ENCODE measurements at regions not wholly inside any gene's neighbourhood (a gene's known extent, or its start where the extent isn't known, plus 50 kb on each side); places are given as distances from the start of the nearest gene placed in this dataset.
"Not testable (repeated sequence)": the region's sequence is repeated elsewhere in the genome, so short reads cannot be mapped to it uniquely, and the experiment has no call there.

GRCh38 chr6:86686496-86686895 lies 250.8 kb upstream of the HTR1E start:
- no peak overlapping the region for H3K27ac ChIP-seq
- TF ChIP-seq CTCF (IDR thresholded peaks at IDR 0.05) (no peak), POLR2A (IDR thresholded peaks at IDR 0.05) (no peak)
- intact Hi-C loops (cut with DNase I) = no loop called here

GRCh38 chr6:86685230-86685797 lies 252.0 kb upstream of the HTR1E start:
- H3K4me3 ChIP-seq = no peak overlapping the region
- ATAC-seq (no peak), DNase-seq (no peak)
- no peak for TF ChIP-seq POLR2A (IDR thresholded peaks at IDR 0.05)
- no peak for TF ChIP-seq CTCF (IDR thresholded peaks at IDR 0.05)
- no peak overlapping the region for H3K27ac ChIP-seq
- H3K4me1 ChIP-seq = no peaks in the 10 kb centered on the region
- no peaks in the 10 kb centered on the region for H3K36me3 ChIP-seq (replicated peaks in 1 of 2; ENCODE audit: insufficient read depth in 1 of 2, low read depth in 2 of 2)
- intact Hi-C loops (cut with DNase I) = no loop called here
- WGBS, 2 donors = 49 to 51% methylated on average over 3 of the region's 3 CpGs
- no peaks in the 10 kb centered on the region for H3K27me3 ChIP-seq
- no peaks in the 10 kb centered on the region for H3K9me3 ChIP-seq

More at GRCh38 chr6:86686496-86686895, 250.8 kb upstream of the HTR1E start:
- Histone ChIP-seq H3K4me1 (no peaks in the 10 kb centered on the region), H3K36me3 (replicated peaks in 1 of 2; ENCODE audit: insufficient read depth in 1 of 2, low read depth in 2 of 2) (no peaks in the 10 kb centered on the region), H3K9me3 (no peaks in the 10 kb centered on the region), H3K4me3 (no peak overlapping the region), H3K27me3 (no peaks in the 10 kb centered on the region)
- WGBS, 2 donors = 62 to 79% methylated on average over 1 of the region's 1 CpG
- no peak for ATAC-seq
- no peak for DNase-seq

- no peaks in the 10 kb centered on the region for H3K9me3 ChIP-seq
- WGBS, 2 donors = 38 to 39% methylated on average over 1 of the region's 1 CpG
- H3K27ac ChIP-seq = no peak overlapping the region
- no peak overlapping the region for H3K4me3 ChIP-seq
- no peaks in the 10 kb centered on the region for H3K36me3 ChIP-seq (replicated peaks in 1 of 2; ENCODE audit: insufficient read depth in 1 of 2, low read depth in 2 of 2)
- H3K27me3 ChIP-seq = no peaks in the 10 kb centered on the region
- DNase-seq (no peak), ATAC-seq (no peak)
- TF ChIP-seq CTCF (IDR thresholded peaks at IDR 0.05) (no peak), POLR2A (IDR thresholded peaks at IDR 0.05) (no peak)
- no peaks in the 10 kb centered on the region for H3K4me1 ChIP-seq
- intact Hi-C loops (cut with DNase I) = no loop called here
Measured at GRCh38 chr6:86683132-86683908, 254.0 kb upstream of the HTR1E start.

- intact Hi-C loops (cut with DNase I) = no loop called here
- no peak for DNase-seq
- WGBS, 2 donors = 91 to 100% methylated on average over 1 of the region's 1 CpG
Measured at GRCh38 chr6:86682297-86682696, 255.0 kb upstream of the HTR1E start.

GRCh38 chr6:86681140-86681539 lies 256.2 kb upstream of the HTR1E start:
- intact Hi-C loops (cut with DNase I); H3K27me3 ChIP-seq; H3K4me1 ChIP-seq: not testable (repeated sequence)

More at GRCh38 chr6:86682297-86682696, 255.0 kb upstream of the HTR1E start:
- no peaks in the 10 kb centered on the region for H3K9me3 ChIP-seq
- no peak overlapping the region for H3K27ac ChIP-seq
- no peak for ATAC-seq
- H3K27me3 ChIP-seq = no peaks in the 10 kb centered on the region
- H3K4me3 ChIP-seq = no peak overlapping the region
- TF ChIP-seq POLR2A (IDR thresholded peaks at IDR 0.05) = no peak
- TF ChIP-seq CTCF (IDR thresholded peaks at IDR 0.05) = no peak
- H3K4me1 ChIP-seq = no peaks in the 10 kb centered on the region
- no peaks in the 10 kb centered on the region for H3K36me3 ChIP-seq (replicated peaks in 1 of 2; ENCODE audit: insufficient read depth in 1 of 2, low read depth in 2 of 2)

GRCh38 chr6:86672125-86672524 lies 265.2 kb upstream of the HTR1E start:
- ATAC-seq; H3K36me3 ChIP-seq (replicated peaks in 1 of 2; ENCODE audit: insufficient read depth in 1 of 2, low read depth in 2 of 2); intact Hi-C loops (cut with DNase I); H3K4me3 ChIP-seq; DNase-seq; H3K9me3 ChIP-seq; H3K27ac ChIP-seq; H3K27me3 ChIP-seq; H3K4me1 ChIP-seq: not testable (repeated sequence)
- 53% methylated on average over 8 of the region's 8 CpGs for WGBS, 2 donors

More at GRCh38 chr6:86681140-86681539, 256.2 kb upstream of the HTR1E start:
- WGBS, 2 donors = 63 to 82% methylated on average over 1 of the region's 1 CpG
- not testable (repeated sequence) for H3K4me3 ChIP-seq; H3K36me3 ChIP-seq (replicated peaks in 1 of 2; ENCODE audit: insufficient read depth in 1 of 2, low read depth in 2 of 2); ATAC-seq; DNase-seq; H3K9me3 ChIP-seq; H3K27ac ChIP-seq

Measured in body of pancreas (tissue), 4 donors.